Immature natural killer cell (primary cell): ENCODE measurements at regions not wholly inside any gene's neighbourhood (a gene's known extent, or its start where the extent isn't known, plus 50 kb on each side); places are given as distances from the start of the nearest gene placed in this dataset.

Source experiments
- DNase-seq, 3 donors: peaks; one replicate each; pipeline ENCODE4 v3.0.0; 2022; ENCODE audit warnings: mixed read lengths in 1 of 3
- H3K27ac Mint-ChIP-seq, 6 donors: one replicate each; pipeline ENCODE4 v1.8.0; 2020; ENCODE audit warnings: mixed read lengths in 6 of 6, mild to moderate bottlenecking in 5 of 6, inconsistent platforms in 4 of 6, moderate library complexity in 3 of 6
- H3K27me3 Mint-ChIP-seq, 3 donors: one replicate each; pipeline ENCODE4 v1.8.0; 2020 to 2021; ENCODE audit warnings: low read depth in 3 of 3, mild to moderate bottlenecking in 3 of 3, mixed read lengths in 3 of 3, moderate library complexity in 3 of 3, inconsistent platforms in 1 of 3
- H3K36me3 Mint-ChIP-seq, 3 donors: one replicate each; pipeline ENCODE4 v1.8.0; 2020; ENCODE audit warnings: mixed read lengths in 3 of 3, inconsistent platforms in 2 of 3, mild to moderate bottlenecking in 2 of 3
- H3K4me1 Mint-ChIP-seq, 2 donors: one replicate each; pipeline ENCODE4 v1.8.0; 2020; ENCODE audit warnings: inconsistent platforms in 2 of 2, mild to moderate bottlenecking in 2 of 2, mixed read lengths in 2 of 2, moderate library complexity in 1 of 2
- H3K4me3 Mint-ChIP-seq, 5 donors: one replicate each; pipeline ENCODE4 v1.8.0; 2020; ENCODE audit warnings: mild to moderate bottlenecking in 5 of 5, mixed read lengths in 5 of 5, inconsistent platforms in 3 of 5, moderate library complexity in 3 of 5
- H3K9me3 Mint-ChIP-seq, 6 donors: one replicate each; pipeline ENCODE4 v1.8.0; 2020; ENCODE audit warnings: mild to moderate bottlenecking in 6 of 6, mixed read lengths in 6 of 6, inconsistent platforms in 4 of 6, moderate library complexity in 3 of 6

GRCh38 chr12:18895946-18896345 is 158.0 kb downstream of the CAPZA3 start:
- peaks cover 0 to 3% (median 0%) of the 10 kb centered on the region in 3 donors for H3K27me3 Mint-ChIP-seq
- H3K27ac Mint-ChIP-seq, result no peak overlapping the region
- no peaks in the 10 kb centered on the region for H3K4me1 Mint-ChIP-seq
- DNase-seq, result no peak
- peaks cover 1 to 13% (median 5%) of the 10 kb centered on the region in 6 donors for H3K9me3 Mint-ChIP-seq
- no peaks in the 10 kb centered on the region for H3K36me3 Mint-ChIP-seq
- no peak overlapping the region for H3K4me3 Mint-ChIP-seq

GRCh38 chr12:18897823-18898222 is 159.9 kb downstream of the CAPZA3 start:
- Mint-ChIP-seq H3K27me3 (peaks cover 0 to 3% (median 0%) of the 10 kb centered on the region in 3 donors), H3K4me1 (no peaks in the 10 kb centered on the region), H3K9me3 (peaks cover 0 to 13% (median 5%) of the 10 kb centered on the region in 6 donors)

GRCh38 chr12:18898470-18898869 is 160.6 kb downstream of the CAPZA3 start:
- Mint-ChIP-seq H3K9me3 (peaks cover 0 to 6% (median 5%) of the 10 kb centered on the region in 6 donors), H3K27me3 (peaks cover 0 to 3% (median 0%) of the 10 kb centered on the region in 3 donors), H3K4me3 (no peak overlapping the region), H3K4me1 (no peaks in the 10 kb centered on the region), H3K27ac (no peak overlapping the region), H3K36me3 (no peaks in the 10 kb centered on the region)
- DNase-seq, result no peak

More at GRCh38 chr12:18897823-18898222, 159.9 kb downstream of the CAPZA3 start:
- Mint-ChIP-seq H3K4me3 (no peak overlapping the region), H3K27ac (no peak overlapping the region), H3K36me3 (no peaks in the 10 kb centered on the region)
- DNase-seq, result no peak

GRCh38 chr12:18899162-18899561 is 161.2 kb downstream of the CAPZA3 start:
- Mint-ChIP-seq H3K36me3 (no peaks in the 10 kb centered on the region), H3K4me3 (no peak overlapping the region), H3K27ac (no peak overlapping the region), H3K27me3 (peaks cover 0 to 3% (median 0%) of the 10 kb centered on the region in 3 donors), H3K9me3 (peaks cover 0 to 6% (median 5%) of the 10 kb centered on the region in 6 donors), H3K4me1 (no peaks in the 10 kb centered on the region)
- no peak for DNase-seq

GRCh38 chr12:18899678-18900317 is 161.9 kb downstream of the CAPZA3 start:
- Mint-ChIP-seq H3K4me1 (no peaks in the 10 kb centered on the region), H3K27ac (no peak overlapping the region), H3K27me3 (peaks cover 0 to 3% (median 0%) of the 10 kb centered on the region in 3 donors), H3K4me3 (no peak overlapping the region), H3K9me3 (peaks cover 0 to 6% (median 4%) of the 10 kb centered on the region in 6 donors), H3K36me3 (no peaks in the 10 kb centered on the region)
- DNase-seq, result no peak

- no peak for DNase-seq
- H3K4me1 Mint-ChIP-seq, result no peaks in the 10 kb centered on the region
- no peak overlapping the region for H3K4me3 Mint-ChIP-seq
- no peak overlapping the region for H3K27ac Mint-ChIP-seq
- peaks cover 0 to 6% (median 2%) of the 10 kb centered on the region in 6 donors for H3K9me3 Mint-ChIP-seq
- H3K36me3 Mint-ChIP-seq, result no peaks in the 10 kb centered on the region
- H3K27me3 Mint-ChIP-seq, result no peaks in the 10 kb centered on the region
These were observed 167.2 kb downstream of the CAPZA3 start for GRCh38 chr12:18905134-18905533.

- H3K9me3 Mint-ChIP-seq, result peaks cover 0 to 4% (median 0%) of the 10 kb centered on the region in 6 donors
- H3K27me3 Mint-ChIP-seq, result no peaks in the 10 kb centered on the region
- H3K4me3 Mint-ChIP-seq, result no peak overlapping the region
- DNase-seq, result no peak
- no peaks in the 10 kb centered on the region for H3K36me3 Mint-ChIP-seq
- H3K27ac Mint-ChIP-seq, result no peak overlapping the region
- no peaks in the 10 kb centered on the region for H3K4me1 Mint-ChIP-seq
These were observed 168.5 kb downstream of the CAPZA3 start for GRCh38 chr12:18906395-18906794.

- H3K27ac Mint-ChIP-seq, result no peak overlapping the region
- no peak overlapping the region for H3K4me3 Mint-ChIP-seq
- peaks cover 0 to 4% (median under 1%) of the 10 kb centered on the region in 6 donors for H3K9me3 Mint-ChIP-seq
- H3K27me3 Mint-ChIP-seq, result no peaks in the 10 kb centered on the region
- H3K4me1 Mint-ChIP-seq, result no peaks in the 10 kb centered on the region
- no peak for DNase-seq
- no peaks in the 10 kb centered on the region for H3K36me3 Mint-ChIP-seq
These were observed 169.2 kb downstream of the CAPZA3 start for GRCh38 chr12:18907127-18907526.

GRCh38 chr12:18907728-18908127 is 169.8 kb downstream of the CAPZA3 start:
- H3K9me3 Mint-ChIP-seq, result peaks cover 0 to 4% (median under 1%) of the 10 kb centered on the region in 6 donors
- no peak for DNase-seq
- H3K4me1 Mint-ChIP-seq, result no peaks in the 10 kb centered on the region
- H3K36me3 Mint-ChIP-seq, result no peaks in the 10 kb centered on the region
- no peaks in the 10 kb centered on the region for H3K27me3 Mint-ChIP-seq
- no peak overlapping the region for H3K4me3 Mint-ChIP-seq
- no peak overlapping the region for H3K27ac Mint-ChIP-seq

- Mint-ChIP-seq H3K36me3 (no peaks in the 10 kb centered on the region), H3K27me3 (no peaks in the 10 kb centered on the region), H3K4me3 (no peak overlapping the region), H3K9me3 (peaks cover 0 to 4% (median under 1%) of the 10 kb centered on the region in 6 donors), H3K27ac (no peak overlapping the region), H3K4me1 (no peaks in the 10 kb centered on the region)
- DNase-seq, result no peak
These were observed 170.3 kb downstream of the CAPZA3 start for GRCh38 chr12:18908191-18908590.

GRCh38 chr12:18919871-18920511 is 182.1 kb downstream of the CAPZA3 start:
- Mint-ChIP-seq H3K9me3 (peaks cover 0 to 5% (median 0%) of the 10 kb centered on the region in 6 donors), H3K4me1 (peaks cover 6 to 18% of the 10 kb centered on the region in 2 donors), H3K27ac (no peak overlapping the region), H3K36me3 (no peaks in the 10 kb centered on the region), H3K4me3 (no peak overlapping the region), H3K27me3 (no peaks in the 10 kb centered on the region)
- no peak for DNase-seq

GRCh38 chr12:18922851-18923250 is 184.9 kb downstream of the CAPZA3 start:
- peaks cover 0 to 3% (median 0%) of the 10 kb centered on the region in 3 donors for H3K27me3 Mint-ChIP-seq
- H3K9me3 Mint-ChIP-seq, result peaks cover 0 to 5% (median 0%) of the 10 kb centered on the region in 6 donors
- H3K27ac Mint-ChIP-seq, result no peak overlapping the region
- no peak for DNase-seq
- H3K4me3 Mint-ChIP-seq, result no peak overlapping the region
- H3K36me3 Mint-ChIP-seq, result no peaks in the 10 kb centered on the region
- H3K4me1 Mint-ChIP-seq, result peaks cover 6 to 18% of the 10 kb centered on the region in 2 donors

- Mint-ChIP-seq H3K36me3 (no peaks in the 10 kb centered on the region), H3K27me3 (peaks cover 0 to 3% (median 0%) of the 10 kb centered on the region in 3 donors), H3K9me3 (peaks cover 0 to 5% (median 0%) of the 10 kb centered on the region in 6 donors), H3K4me3 (no peak overlapping the region), H3K27ac (no peak overlapping the region), H3K4me1 (peaks cover 6 to 18% of the 10 kb centered on the region in 2 donors)
- DNase-seq, result peak in 1 of 3 donors; percentile 1
These were observed 185.8 kb downstream of the CAPZA3 start for GRCh38 chr12:18923721-18924120.

- Mint-ChIP-seq H3K4me1 (peaks cover 6 to 18% of the 10 kb centered on the region in 2 donors), H3K27me3 (peaks cover 0 to 3% (median 0%) of the 10 kb centered on the region in 3 donors), H3K36me3 (no peaks in the 10 kb centered on the region), H3K9me3 (peaks cover 0 to 9% (median 5%) of the 10 kb centered on the region in 6 donors), H3K27ac (no peak overlapping the region), H3K4me3 (no peak overlapping the region)
- no peak for DNase-seq
These were observed 188.3 kb downstream of the CAPZA3 start for GRCh38 chr12:18926188-18926587.
